ENCODE measurements at regions not wholly inside any gene's neighbourhood (a gene's known extent, or its start where the extent isn't known, plus 50 kb on each side); places are given as distances from the start of the nearest gene placed in this dataset.

DNA sequence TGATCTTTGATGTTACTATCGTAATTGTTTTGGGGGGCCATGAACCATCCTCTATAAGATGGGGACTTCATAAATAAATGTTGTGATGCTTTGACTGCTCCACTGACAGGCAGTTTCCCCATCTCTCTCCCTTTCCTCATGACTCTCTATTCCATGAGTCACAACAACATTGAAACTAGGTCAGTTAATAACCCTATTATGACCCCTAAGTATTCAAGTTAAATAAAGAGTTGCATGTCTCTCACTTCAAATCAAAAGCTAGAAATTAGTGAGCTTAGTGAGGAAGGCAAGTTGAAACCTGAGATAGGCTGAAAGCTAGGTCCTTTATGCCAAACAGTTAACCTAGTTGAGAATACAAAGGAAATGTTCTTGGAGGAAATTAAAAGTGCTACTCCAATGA, 491.0 kb downstream of the HAO1 start:
- Histone ChIP-seq H2BK15ac (ENCODE audit: low read length) (no peak overlapping the region), H3K4me1 (ENCODE audit: control insufficient read depth in 2 of 2, insufficient read depth in 1 of 2, low read depth in 1 of 2, low read length in 2 of 2) (no peaks in the 10 kb centered on the region), H3K23ac (ENCODE audit: low read depth, low read length, poor library complexity) (no peak overlapping the region), H3K27ac (replicated peaks; ENCODE audit: low read length) (no peak overlapping the region), H4K8ac (ENCODE audit: low read depth, low read length) (no peak overlapping the region), H2AFZ (ENCODE audit: low read length) (no peak overlapping the region), H3K4ac (ENCODE audit: low read length) (no peak overlapping the region), H3K79me1 (ENCODE audit: low read depth, low read length) (no peaks in the 10 kb centered on the region), H3K27me3 (ENCODE audit: control insufficient read depth in 3 of 3, insufficient read depth in 3 of 3, low read depth in 1 of 3, low read length in 3 of 3) (no peaks in the 10 kb centered on the region), H2BK5ac (ENCODE audit: low read length) (no peak overlapping the region), H3K36me3 (replicated peaks in 1 of 2; ENCODE audit: control insufficient read depth in 2 of 2, insufficient read depth in 2 of 2, low read length in 2 of 2) (no peaks in the 10 kb centered on the region), H3K9ac (ENCODE audit: low read depth, low read length, poor library complexity) (no peak overlapping the region), H4K91ac (ENCODE audit: low read depth, low read length, poor library complexity) (no peak overlapping the region), H2BK12ac (ENCODE audit: low read length) (no peak overlapping the region), H3K18ac (ENCODE audit: low read length) (no peak overlapping the region), H3K4me3 (ENCODE audit: low read length in 2 of 2) (no peak overlapping the region), H3K4me2 (ENCODE audit: insufficient read depth, low read length, poor library complexity, severe bottlenecking) (no peak overlapping the region), H3K14ac (ENCODE audit: low read length) (no peak overlapping the region), H3K9me3 (replicated peaks in 1 of 2; ENCODE audit: control insufficient read depth in 2 of 2, insufficient read depth in 1 of 2, low read depth in 1 of 2, low read length in 2 of 2) (no peaks in the 10 kb centered on the region), H2BK120ac (ENCODE audit: low read depth, low read length) (no peak overlapping the region), H2AK5ac (ENCODE audit: low read depth, low read length) (no peak overlapping the region)
- WGBS, 2 donors (ENCODE audit: extremely low coverage in 2 of 2, insufficient read length in 2 of 2, insufficient replicate concordance in 1 of 2): no CpG with 5 or more reads among the region's 1 CpG
- no peak for DNase-seq (ENCODE audit: low spot score)

GRCh38 chr20:7452890-7453289, 487.4 kb downstream of the HAO1 start:
- no peak overlapping the region for H2AK5ac ChIP-seq (ENCODE audit: low read depth, low read length)
- H4K91ac ChIP-seq (ENCODE audit: low read depth, low read length, poor library complexity): no peak overlapping the region
- H3K9ac ChIP-seq (ENCODE audit: low read depth, low read length, poor library complexity): no peak overlapping the region
- H3K4me3 ChIP-seq (ENCODE audit: low read length in 2 of 2): no peak overlapping the region
- peaks cover 0 to 1% of the 10 kb centered on the region in 2 donors for H3K4me1 ChIP-seq (ENCODE audit: control insufficient read depth in 2 of 2, insufficient read depth in 1 of 2, low read depth in 1 of 2, low read length in 2 of 2)
- no peak overlapping the region for H3K18ac ChIP-seq (ENCODE audit: low read length)
- no peaks in the 10 kb centered on the region for H3K27me3 ChIP-seq (ENCODE audit: control insufficient read depth in 3 of 3, insufficient read depth in 3 of 3, low read depth in 1 of 3, low read length in 3 of 3)
- no peaks in the 10 kb centered on the region for H3K9me3 ChIP-seq (replicated peaks in 1 of 2; ENCODE audit: control insufficient read depth in 2 of 2, insufficient read depth in 1 of 2, low read depth in 1 of 2, low read length in 2 of 2)
- no peak overlapping the region for H3K4ac ChIP-seq (ENCODE audit: low read length)
- H3K23ac ChIP-seq (ENCODE audit: low read depth, low read length, poor library complexity): no peak overlapping the region
- no peak overlapping the region for H2BK5ac ChIP-seq (ENCODE audit: low read length)
- H3K27ac ChIP-seq (replicated peaks; ENCODE audit: low read length): no peak overlapping the region
- H3K14ac ChIP-seq (ENCODE audit: low read length): no peak overlapping the region
- no peak for DNase-seq (ENCODE audit: low spot score)
- no peak overlapping the region for H2BK120ac ChIP-seq (ENCODE audit: low read depth, low read length)
- WGBS, 2 donors (ENCODE audit: extremely low coverage in 2 of 2, insufficient read length in 2 of 2, insufficient replicate concordance in 1 of 2): no CpG with 5 or more reads among the region's 2 CpGs
- H2AFZ ChIP-seq (ENCODE audit: low read length): no peak overlapping the region
- no peak overlapping the region for H3K4me2 ChIP-seq (ENCODE audit: insufficient read depth, low read length, poor library complexity, severe bottlenecking)
- no peaks in the 10 kb centered on the region for H3K79me1 ChIP-seq (ENCODE audit: low read depth, low read length)
- no peak overlapping the region for H2BK12ac ChIP-seq (ENCODE audit: low read length)
- no peak overlapping the region for H2BK15ac ChIP-seq (ENCODE audit: low read length)
- no peak overlapping the region for H4K8ac ChIP-seq (ENCODE audit: low read depth, low read length)
- no peaks in the 10 kb centered on the region for H3K36me3 ChIP-seq (replicated peaks in 1 of 2; ENCODE audit: control insufficient read depth in 2 of 2, insufficient read depth in 2 of 2, low read length in 2 of 2)

GRCh38 chr20:7454047-7454446, 486.2 kb downstream of the HAO1 start:
- Histone ChIP-seq H3K18ac (ENCODE audit: low read length) (no peak overlapping the region), H2BK5ac (ENCODE audit: low read length) (no peak overlapping the region), H3K4me1 (ENCODE audit: control insufficient read depth in 2 of 2, insufficient read depth in 1 of 2, low read depth in 1 of 2, low read length in 2 of 2) (peaks cover 0 to 1% of the 10 kb centered on the region in 2 donors), H3K23ac (ENCODE audit: low read depth, low read length, poor library complexity) (no peak overlapping the region), H4K8ac (ENCODE audit: low read depth, low read length) (no peak overlapping the region), H2AFZ (ENCODE audit: low read length) (no peak overlapping the region), H3K27me3 (ENCODE audit: control insufficient read depth in 3 of 3, insufficient read depth in 3 of 3, low read depth in 1 of 3, low read length in 3 of 3) (no peaks in the 10 kb centered on the region), H3K4me3 (ENCODE audit: low read length in 2 of 2) (no peak overlapping the region), H3K14ac (ENCODE audit: low read length) (no peak overlapping the region), H3K9ac (ENCODE audit: low read depth, low read length, poor library complexity) (no peak overlapping the region), H3K79me1 (ENCODE audit: low read depth, low read length) (no peaks in the 10 kb centered on the region), H2BK15ac (ENCODE audit: low read length) (no peak overlapping the region), H2AK5ac (ENCODE audit: low read depth, low read length) (no peak overlapping the region), H3K4ac (ENCODE audit: low read length) (no peak overlapping the region), H2BK12ac (ENCODE audit: low read length) (no peak overlapping the region), H3K36me3 (replicated peaks in 1 of 2; ENCODE audit: control insufficient read depth in 2 of 2, insufficient read depth in 2 of 2, low read length in 2 of 2) (no peaks in the 10 kb centered on the region), H3K27ac (replicated peaks; ENCODE audit: low read length) (no peak overlapping the region), H3K9me3 (replicated peaks in 1 of 2; ENCODE audit: control insufficient read depth in 2 of 2, insufficient read depth in 1 of 2, low read depth in 1 of 2, low read length in 2 of 2) (no peaks in the 10 kb centered on the region), H3K4me2 (ENCODE audit: insufficient read depth, low read length, poor library complexity, severe bottlenecking) (no peak overlapping the region), H4K91ac (ENCODE audit: low read depth, low read length, poor library complexity) (no peak overlapping the region), H2BK120ac (ENCODE audit: low read depth, low read length) (no peak overlapping the region)
- WGBS, 2 donors (ENCODE audit: extremely low coverage in 2 of 2, insufficient read length in 2 of 2, insufficient replicate concordance in 1 of 2): no CpG with 5 or more reads among the region's 2 CpGs
- no peak for DNase-seq (ENCODE audit: low spot score)

- no peak overlapping the region for H2BK15ac ChIP-seq (ENCODE audit: low read length)
- no peaks in the 10 kb centered on the region for H3K36me3 ChIP-seq (replicated peaks in 1 of 2; ENCODE audit: control insufficient read depth in 2 of 2, insufficient read depth in 2 of 2, low read length in 2 of 2)
- H3K23ac ChIP-seq (ENCODE audit: low read depth, low read length, poor library complexity): no peak overlapping the region
- no peak overlapping the region for H3K4me2 ChIP-seq (ENCODE audit: insufficient read depth, low read length, poor library complexity, severe bottlenecking)
- no peak overlapping the region for H3K9ac ChIP-seq (ENCODE audit: low read depth, low read length, poor library complexity)
- WGBS, 2 donors (ENCODE audit: extremely low coverage in 2 of 2, insufficient read length in 2 of 2, insufficient replicate concordance in 1 of 2): no CpG with 5 or more reads among the region's 3 CpGs
- no peaks in the 10 kb centered on the region for H3K79me1 ChIP-seq (ENCODE audit: low read depth, low read length)
- H2BK120ac ChIP-seq (ENCODE audit: low read depth, low read length): no peak overlapping the region
- H3K4me1 ChIP-seq (ENCODE audit: control insufficient read depth in 2 of 2, insufficient read depth in 1 of 2, low read depth in 1 of 2, low read length in 2 of 2): peaks cover 0 to 1% of the 10 kb centered on the region in 2 donors
- H2AK5ac ChIP-seq (ENCODE audit: low read depth, low read length): no peak overlapping the region
- H4K91ac ChIP-seq (ENCODE audit: low read depth, low read length, poor library complexity): no peak overlapping the region
- no peak for DNase-seq (ENCODE audit: low spot score)
- no peak overlapping the region for H4K8ac ChIP-seq (ENCODE audit: low read depth, low read length)
- no peak overlapping the region for H3K4me3 ChIP-seq (ENCODE audit: low read length in 2 of 2)
- no peak overlapping the region for H2BK5ac ChIP-seq (ENCODE audit: low read length)
- no peak overlapping the region for H2AFZ ChIP-seq (ENCODE audit: low read length)
- H2BK12ac ChIP-seq (ENCODE audit: low read length): no peak overlapping the region
- H3K18ac ChIP-seq (ENCODE audit: low read length): no peak overlapping the region
- no peak overlapping the region for H3K27ac ChIP-seq (replicated peaks; ENCODE audit: low read length)
- no peak overlapping the region for H3K4ac ChIP-seq (ENCODE audit: low read length)
- no peaks in the 10 kb centered on the region for H3K9me3 ChIP-seq (replicated peaks in 1 of 2; ENCODE audit: control insufficient read depth in 2 of 2, insufficient read depth in 1 of 2, low read depth in 1 of 2, low read length in 2 of 2)
- no peaks in the 10 kb centered on the region for H3K27me3 ChIP-seq (ENCODE audit: control insufficient read depth in 3 of 3, insufficient read depth in 3 of 3, low read depth in 1 of 3, low read length in 3 of 3)
- H3K14ac ChIP-seq (ENCODE audit: low read length): no peak overlapping the region
These were observed 481.8 kb downstream of the HAO1 start for GRCh38 chr20:7458459-7458858.

All from neuronal stem cell (in vitro differentiated cells).